Thyroid gland (tissue), 4 donors: ENCODE measurements at regions not wholly inside any gene's neighbourhood (a gene's known extent, or its start where the extent isn't known, plus 50 kb on each side); places are given as distances from the start of the nearest gene placed in this dataset.

Experiments used
- POLR2A ChIP-seq, 2 donors: fragments of 450-650 bp; IDR thresholded peaks; one replicate each; pipeline ENCODE4 v1.6.1; 2017; ENCODE audit warnings: antibody characterized with exemption in 2 of 2, mild to moderate bottlenecking in 2 of 2, moderate library complexity in 1 of 2
- TF ChIP-seq, protein P1 (sequence below), 6 experiments: fragments of 200-600 bp in 3 of 6; fragments of 450-650 bp in 3 of 6; sonication (generic) in 3 of 6; IDR thresholded peaks; one replicate each; pipeline ENCODE4 v1.5.1; 2016 to 2019; ENCODE audit warnings: antibody characterized with exemption in 6 of 6, mild to moderate bottlenecking in 2 of 6, inconsistent platforms in 1 of 6, moderate library complexity in 1 of 6

- TF ChIP-seq, protein P1, sequence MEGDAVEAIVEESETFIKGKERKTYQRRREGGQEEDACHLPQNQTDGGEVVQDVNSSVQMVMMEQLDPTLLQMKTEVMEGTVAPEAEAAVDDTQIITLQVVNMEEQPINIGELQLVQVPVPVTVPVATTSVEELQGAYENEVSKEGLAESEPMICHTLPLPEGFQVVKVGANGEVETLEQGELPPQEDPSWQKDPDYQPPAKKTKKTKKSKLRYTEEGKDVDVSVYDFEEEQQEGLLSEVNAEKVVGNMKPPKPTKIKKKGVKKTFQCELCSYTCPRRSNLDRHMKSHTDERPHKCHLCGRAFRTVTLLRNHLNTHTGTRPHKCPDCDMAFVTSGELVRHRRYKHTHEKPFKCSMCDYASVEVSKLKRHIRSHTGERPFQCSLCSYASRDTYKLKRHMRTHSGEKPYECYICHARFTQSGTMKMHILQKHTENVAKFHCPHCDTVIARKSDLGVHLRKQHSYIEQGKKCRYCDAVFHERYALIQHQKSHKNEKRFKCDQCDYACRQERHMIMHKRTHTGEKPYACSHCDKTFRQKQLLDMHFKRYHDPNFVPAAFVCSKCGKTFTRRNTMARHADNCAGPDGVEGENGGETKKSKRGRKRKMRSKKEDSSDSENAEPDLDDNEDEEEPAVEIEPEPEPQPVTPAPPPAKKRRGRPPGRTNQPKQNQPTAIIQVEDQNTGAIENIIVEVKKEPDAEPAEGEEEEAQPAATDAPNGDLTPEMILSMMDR (IDR thresholded peaks at IDR 0.05), result no peak
- TF ChIP-seq POLR2A (IDR thresholded peaks at IDR 0.05), result no peak
Observed at GRCh38 chr20:4544765-4545164, 141.5 kb upstream of the PRNP start.
